Left ventricle myocardium inferior (tissue), 1 donor: ENCODE measurements at regions not wholly inside any gene's neighbourhood (a gene's known extent, or its start where the extent isn't known, plus 50 kb on each side); places are given as distances from the start of the nearest gene placed in this dataset.

Experiments used
- DNase-seq: peaks from one replicate; pipeline ENCODE4 v3.0.0-alpha.2; 2020
- H3K27ac ChIP-seq: fragments of 200-600 bp; replicated peaks from 2 replicates; pipeline ENCODE4 v1.8.0; 2021
- H3K27me3 ChIP-seq: fragments of 200-600 bp; 2 replicates; pipeline ENCODE4 v1.8.0; 2021; ENCODE audit warnings: low read depth
- H3K36me3 ChIP-seq: fragments of 200-600 bp; 2 replicates; pipeline ENCODE4 v1.8.0; 2021
- H3K4me1 ChIP-seq: fragments of 200-600 bp; 2 replicates; pipeline ENCODE4 v1.8.0; 2021
- H3K4me3 ChIP-seq: fragments of 200-600 bp; 2 replicates; pipeline ENCODE4 v1.8.0; 2021; ENCODE audit warnings: mild to moderate bottlenecking, moderate library complexity
- H3K9me3 ChIP-seq: fragments of 200-600 bp; replicated peaks from 2 replicates; pipeline ENCODE4 v1.8.0; 2021
- intact Hi-C: fragments of 100-400 bp; cut with micrococcal nuclease; formaldehyde crosslinking; loops from one replicate; pipeline ENCODE4 v1.11.0; 2022
- TF ChIP-seq, protein P1 (sequence below): fragments of 200-600 bp; IDR thresholded peaks from 2 replicates; pipeline ENCODE4 v1.8.0; 2021; ENCODE audit warnings: antibody characterized with exemption, mild to moderate bottlenecking, borderline replicate concordance
- donor health status: DM: no; HTN: yes; CAD: no; lungs with severe emphysema.

GRCh38 chr1:60184521-60184920 lies 111.0 kb upstream of the C1orf87 start:
- TF ChIP-seq, protein P1, sequence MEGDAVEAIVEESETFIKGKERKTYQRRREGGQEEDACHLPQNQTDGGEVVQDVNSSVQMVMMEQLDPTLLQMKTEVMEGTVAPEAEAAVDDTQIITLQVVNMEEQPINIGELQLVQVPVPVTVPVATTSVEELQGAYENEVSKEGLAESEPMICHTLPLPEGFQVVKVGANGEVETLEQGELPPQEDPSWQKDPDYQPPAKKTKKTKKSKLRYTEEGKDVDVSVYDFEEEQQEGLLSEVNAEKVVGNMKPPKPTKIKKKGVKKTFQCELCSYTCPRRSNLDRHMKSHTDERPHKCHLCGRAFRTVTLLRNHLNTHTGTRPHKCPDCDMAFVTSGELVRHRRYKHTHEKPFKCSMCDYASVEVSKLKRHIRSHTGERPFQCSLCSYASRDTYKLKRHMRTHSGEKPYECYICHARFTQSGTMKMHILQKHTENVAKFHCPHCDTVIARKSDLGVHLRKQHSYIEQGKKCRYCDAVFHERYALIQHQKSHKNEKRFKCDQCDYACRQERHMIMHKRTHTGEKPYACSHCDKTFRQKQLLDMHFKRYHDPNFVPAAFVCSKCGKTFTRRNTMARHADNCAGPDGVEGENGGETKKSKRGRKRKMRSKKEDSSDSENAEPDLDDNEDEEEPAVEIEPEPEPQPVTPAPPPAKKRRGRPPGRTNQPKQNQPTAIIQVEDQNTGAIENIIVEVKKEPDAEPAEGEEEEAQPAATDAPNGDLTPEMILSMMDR, result no peak
- Histone ChIP-seq H3K27me3 (no peaks in the 10 kb centered on the region), H3K9me3 (peaks cover 56% of the 10 kb centered on the region), H3K27ac (no peak overlapping the region), H3K4me1 (no peaks in the 10 kb centered on the region), H3K36me3 (no peaks in the 10 kb centered on the region), H3K4me3 (no peak overlapping the region)
- intact Hi-C loops, result no loop called here
- DNase-seq, result no peak

GRCh38 chr1:60173729-60174505 lies 100.3 kb upstream of the C1orf87 start:
- Histone ChIP-seq H3K4me3 (no peak overlapping the region), H3K27me3 (no peaks in the 10 kb centered on the region), H3K4me1 (no peaks in the 10 kb centered on the region), H3K27ac (no peak overlapping the region), H3K9me3 (no peaks in the 10 kb centered on the region), H3K36me3 (no peaks in the 10 kb centered on the region)
- DNase-seq, result no peak
- intact Hi-C loops, result no loop called here
- TF ChIP-seq, protein P1, result no peak

- H3K4me1 ChIP-seq, result no peaks in the 10 kb centered on the region
- DNase-seq, result no peak
- TF ChIP-seq, protein P1, result no peak
- no peaks in the 10 kb centered on the region for H3K9me3 ChIP-seq
- H3K27ac ChIP-seq, result no peak overlapping the region
- intact Hi-C loops, result no loop called here
- no peaks in the 10 kb centered on the region for H3K36me3 ChIP-seq
- H3K4me3 ChIP-seq, result no peak overlapping the region
- H3K27me3 ChIP-seq, result no peaks in the 10 kb centered on the region
Measured at GRCh38 chr1:60173006-60173405, 99.4 kb upstream of the C1orf87 start.

DNA sequence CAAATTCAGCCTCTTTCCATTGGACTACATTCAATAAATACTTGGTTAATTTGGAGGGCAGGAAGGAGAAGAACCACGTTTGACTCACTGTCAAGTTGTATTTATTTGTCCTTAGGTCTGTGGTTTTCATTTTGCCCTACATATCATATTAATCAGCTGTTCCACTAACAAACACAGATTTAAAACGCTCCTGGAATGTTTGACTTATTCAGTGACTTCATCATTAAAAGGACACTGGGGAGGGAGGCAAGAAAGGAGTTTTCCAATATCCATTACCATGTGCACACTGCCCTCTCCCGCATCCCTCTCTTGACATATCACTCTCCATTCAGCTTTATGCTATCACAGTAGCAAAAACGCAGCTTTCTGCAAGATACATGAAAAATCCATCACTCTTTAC lies 98.2 kb upstream of the C1orf87 start:
- no peak overlapping the region for H3K4me3 ChIP-seq
- no peaks in the 10 kb centered on the region for H3K27me3 ChIP-seq
- TF ChIP-seq, protein P1, result no peak
- H3K9me3 ChIP-seq, result no peaks in the 10 kb centered on the region
- no peaks in the 10 kb centered on the region for H3K4me1 ChIP-seq
- no peaks in the 10 kb centered on the region for H3K36me3 ChIP-seq
- DNase-seq, result no peak
- intact Hi-C loops, result no loop called here
- no peak overlapping the region for H3K27ac ChIP-seq

GRCh38 chr1:60170709-60171108 lies 97.1 kb upstream of the C1orf87 start:
- Histone ChIP-seq H3K9me3 (no peaks in the 10 kb centered on the region), H3K36me3 (no peaks in the 10 kb centered on the region), H3K27ac (no peak overlapping the region), H3K4me1 (no peaks in the 10 kb centered on the region), H3K27me3 (no peaks in the 10 kb centered on the region), H3K4me3 (no peak overlapping the region)
- DNase-seq, result no peak
- TF ChIP-seq, protein P1, result no peak
- intact Hi-C loops, result no loop called here
